ENCODE measurements at regions not wholly inside any gene's neighbourhood (a gene's known extent, or its start where the extent isn't known, plus 50 kb on each side); places are given as distances from the start of the nearest gene placed in this dataset.

DNA sequence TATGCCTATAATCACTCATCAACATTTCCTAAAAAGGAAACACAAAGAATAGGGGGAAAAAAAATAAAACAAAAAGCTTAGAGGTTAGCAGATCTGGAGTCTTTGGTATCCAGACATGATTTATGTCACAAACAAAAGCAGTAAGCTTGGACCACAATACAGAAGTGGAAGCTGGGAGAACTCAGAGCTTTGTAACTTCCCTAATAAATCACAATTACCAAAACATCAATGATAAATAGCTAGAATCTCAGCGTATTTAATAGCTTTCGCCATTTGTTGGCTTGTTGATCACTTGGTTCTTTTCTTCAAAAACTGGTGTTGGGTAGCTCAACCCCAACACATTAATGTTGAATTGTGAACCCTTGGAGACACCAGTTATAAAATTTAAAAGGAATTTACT, 392.5 kb downstream of the IRS1 start:
- no peaks in the 10 kb centered on the region for H3K36me3 ChIP-seq (ENCODE audit: insufficient read depth, low read length)
- DNase-seq: no peak
- Mint-ChIP-seq H3K27me3 (peaks cover 19% of the 10 kb centered on the region), H3K27ac (no peak overlapping the region), H3K4me1 (ENCODE audit: low read depth) (no peaks in the 10 kb centered on the region), H3K36me3 (ENCODE audit: low read depth) (no peaks in the 10 kb centered on the region), H3K4me3 (no peak overlapping the region), H3K9me3 (no peaks in the 10 kb centered on the region)
- no peaks in the 10 kb centered on the region for H3K4me1 ChIP-seq (ENCODE audit: insufficient read depth, low read length)
- CTCF ChIA-PET: no interaction called here
- ATAC-seq (ENCODE audit: poor library complexity): no peak
- intact Hi-C loops (cut with DNase I, micrococcal nuclease): no loop called here
- H3K4me3 ChIP-seq (ENCODE audit: low read length): no peak overlapping the region
- H3K27me3 ChIP-seq (ENCODE audit: control insufficient read depth in 1 of 2, insufficient read depth in 2 of 2, low read length in 2 of 2): peaks cover 0 to 5% of the 10 kb centered on the region in 2 experiments
- POLR2A ChIA-PET: no interaction called here
- TF ChIP-seq, protein P1, sequence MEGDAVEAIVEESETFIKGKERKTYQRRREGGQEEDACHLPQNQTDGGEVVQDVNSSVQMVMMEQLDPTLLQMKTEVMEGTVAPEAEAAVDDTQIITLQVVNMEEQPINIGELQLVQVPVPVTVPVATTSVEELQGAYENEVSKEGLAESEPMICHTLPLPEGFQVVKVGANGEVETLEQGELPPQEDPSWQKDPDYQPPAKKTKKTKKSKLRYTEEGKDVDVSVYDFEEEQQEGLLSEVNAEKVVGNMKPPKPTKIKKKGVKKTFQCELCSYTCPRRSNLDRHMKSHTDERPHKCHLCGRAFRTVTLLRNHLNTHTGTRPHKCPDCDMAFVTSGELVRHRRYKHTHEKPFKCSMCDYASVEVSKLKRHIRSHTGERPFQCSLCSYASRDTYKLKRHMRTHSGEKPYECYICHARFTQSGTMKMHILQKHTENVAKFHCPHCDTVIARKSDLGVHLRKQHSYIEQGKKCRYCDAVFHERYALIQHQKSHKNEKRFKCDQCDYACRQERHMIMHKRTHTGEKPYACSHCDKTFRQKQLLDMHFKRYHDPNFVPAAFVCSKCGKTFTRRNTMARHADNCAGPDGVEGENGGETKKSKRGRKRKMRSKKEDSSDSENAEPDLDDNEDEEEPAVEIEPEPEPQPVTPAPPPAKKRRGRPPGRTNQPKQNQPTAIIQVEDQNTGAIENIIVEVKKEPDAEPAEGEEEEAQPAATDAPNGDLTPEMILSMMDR (IDR thresholded peaks at IDR 0.05): no peak
- no peaks in the 10 kb centered on the region for H3K9me3 ChIP-seq (ENCODE audit: control insufficient read depth in 1 of 2, insufficient read depth in 1 of 2, low read length in 2 of 2)
- H3K27ac ChIP-seq (ENCODE audit: low read depth in 1 of 2, low read length in 2 of 2): no peak overlapping the region

DNA sequence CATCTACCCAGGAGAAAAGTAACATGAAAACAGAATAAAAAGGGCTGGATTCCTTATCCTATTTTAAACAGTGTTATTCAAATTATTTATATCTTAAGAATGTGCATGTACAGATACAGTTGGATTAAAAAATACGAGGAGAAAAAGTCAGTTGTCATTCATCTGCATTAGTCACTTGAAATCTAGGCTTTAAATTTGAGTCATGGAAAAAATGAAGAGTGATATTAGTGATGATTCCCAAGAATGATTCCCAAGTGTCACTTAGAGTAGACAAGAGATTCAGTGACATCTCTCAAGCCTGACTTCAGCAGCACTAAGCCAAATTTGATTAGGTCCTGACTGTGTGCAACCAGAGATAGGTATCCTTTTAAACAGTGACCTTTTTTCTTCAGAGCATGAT, 394.2 kb downstream of the IRS1 start:
- no peaks in the 10 kb centered on the region for H3K9me3 Mint-ChIP-seq
- Histone ChIP-seq H3K9me3 (ENCODE audit: control insufficient read depth in 1 of 2, insufficient read depth in 1 of 2, low read length in 2 of 2) (no peaks in the 10 kb centered on the region), H3K4me3 (ENCODE audit: low read length) (no peak overlapping the region), H3K27me3 (ENCODE audit: control insufficient read depth in 1 of 2, insufficient read depth in 2 of 2, low read length in 2 of 2) (peaks cover 0 to 5% of the 10 kb centered on the region in 2 experiments), H3K27ac (ENCODE audit: low read depth in 1 of 2, low read length in 2 of 2) (no peak overlapping the region), H3K4me1 (ENCODE audit: insufficient read depth, low read length) (no peaks in the 10 kb centered on the region), H3K36me3 (ENCODE audit: insufficient read depth, low read length) (no peaks in the 10 kb centered on the region)
- H3K4me3 Mint-ChIP-seq: no peak overlapping the region
- ATAC-seq (ENCODE audit: poor library complexity) (no peak), DNase-seq (no peak)
- H3K27me3 Mint-ChIP-seq: peaks cover 28% of the 10 kb centered on the region
- ChIA-PET CTCF (no interaction called here), POLR2A (no interaction called here)
- intact Hi-C loops (cut with DNase I, micrococcal nuclease): no loop called here
- TF ChIP-seq, protein P1 (IDR thresholded peaks at IDR 0.05): no peak
- no peak overlapping the region for H3K27ac Mint-ChIP-seq
- no peaks in the 10 kb centered on the region for H3K4me1 Mint-ChIP-seq (ENCODE audit: low read depth)
- no peaks in the 10 kb centered on the region for H3K36me3 Mint-ChIP-seq (ENCODE audit: low read depth)

DNA sequence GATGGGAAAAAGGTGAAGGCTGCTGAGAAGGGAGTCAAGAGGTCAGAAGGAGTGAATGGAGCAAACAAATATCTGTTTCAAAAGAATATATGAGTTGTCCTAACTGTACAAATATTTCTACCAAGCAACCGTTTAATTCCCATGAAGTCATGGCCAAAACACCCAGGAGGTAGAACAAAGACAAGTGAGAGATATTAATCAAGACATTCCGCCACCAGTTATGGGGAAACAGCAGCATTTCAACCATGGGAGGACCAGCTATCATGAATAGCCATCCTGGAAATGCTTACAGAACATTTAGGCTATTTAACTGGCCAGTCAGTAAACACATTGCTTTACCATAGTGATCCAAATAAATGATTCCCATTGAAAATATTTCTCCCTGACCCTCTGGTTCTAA, 396.3 kb downstream of the IRS1 start:
- no peaks in the 10 kb centered on the region for H3K9me3 Mint-ChIP-seq
- CTCF ChIA-PET: no interaction called here
- no peaks in the 10 kb centered on the region for H3K36me3 Mint-ChIP-seq (ENCODE audit: low read depth)

More for the DNA sequence above, 396.3 kb downstream of the IRS1 start:
- H3K9me3 ChIP-seq (ENCODE audit: control insufficient read depth in 1 of 2, insufficient read depth in 1 of 2, low read length in 2 of 2): no peaks in the 10 kb centered on the region
- H3K27me3 ChIP-seq (ENCODE audit: control insufficient read depth in 1 of 2, insufficient read depth in 2 of 2, low read length in 2 of 2): no peaks in the 10 kb centered on the region
- no peaks in the 10 kb centered on the region for H3K4me1 Mint-ChIP-seq (ENCODE audit: low read depth)
- no peak overlapping the region for H3K27ac ChIP-seq (ENCODE audit: low read depth in 1 of 2, low read length in 2 of 2)
- ATAC-seq (ENCODE audit: poor library complexity) (no peak), DNase-seq (no peak)
- H3K4me3 ChIP-seq (ENCODE audit: low read length): no peak overlapping the region
- H3K27ac Mint-ChIP-seq: no peak overlapping the region
- no peak overlapping the region for H3K4me3 Mint-ChIP-seq
- no peaks in the 10 kb centered on the region for H3K4me1 ChIP-seq (ENCODE audit: insufficient read depth, low read length)
- TF ChIP-seq, protein P1 (IDR thresholded peaks at IDR 0.05): no peak
- no peaks in the 10 kb centered on the region for H3K36me3 ChIP-seq (ENCODE audit: insufficient read depth, low read length)
- POLR2A ChIA-PET: no interaction called here
- H3K27me3 Mint-ChIP-seq: peaks cover 21% of the 10 kb centered on the region
- intact Hi-C loops (cut with DNase I, micrococcal nuclease): no loop called here
